RWPE1 (cell line): ENCODE measurements at regions not wholly inside any gene's neighbourhood (a gene's known extent, or its start where the extent isn't known, plus 50 kb on each side); places are given as distances from the start of the nearest gene placed in this dataset.

Experiments used
- CTCF ChIA-PET: fragments of 350-600 bp; sonication (Branson Sonifier 250); formaldehyde crosslinking; extraction: SDS; loops from one replicate; lab custom pipeline; 2021; lab: Yijun Ruan, JAX
- POLR2A ChIA-PET: fragments of 400-600 bp; formaldehyde crosslinking; extraction: SDS; loops from one replicate; lab custom pipeline; 2020; ENCODE audit warnings: antibody characterized with exemption; ENCODE audit not compliant: low non-redundant PET; lab: Yijun Ruan, JAX
- DNase-seq: peaks from one replicate; pipeline ENCODE4 v3.0.0; 2012; ENCODE audit warnings: low spot score
- H3K27ac ChIP-seq: fragments of 450-650 bp; 2 replicates; pipeline ENCODE4 v1.5.1; 2017
- CTCF ChIP-seq: fragments of 450-650 bp; conservative IDR thresholded peaks from 2 replicates; pipeline ENCODE4 v1.5.1; 2017; ENCODE audit warnings: low read depth, mild to moderate bottlenecking

DNA sequence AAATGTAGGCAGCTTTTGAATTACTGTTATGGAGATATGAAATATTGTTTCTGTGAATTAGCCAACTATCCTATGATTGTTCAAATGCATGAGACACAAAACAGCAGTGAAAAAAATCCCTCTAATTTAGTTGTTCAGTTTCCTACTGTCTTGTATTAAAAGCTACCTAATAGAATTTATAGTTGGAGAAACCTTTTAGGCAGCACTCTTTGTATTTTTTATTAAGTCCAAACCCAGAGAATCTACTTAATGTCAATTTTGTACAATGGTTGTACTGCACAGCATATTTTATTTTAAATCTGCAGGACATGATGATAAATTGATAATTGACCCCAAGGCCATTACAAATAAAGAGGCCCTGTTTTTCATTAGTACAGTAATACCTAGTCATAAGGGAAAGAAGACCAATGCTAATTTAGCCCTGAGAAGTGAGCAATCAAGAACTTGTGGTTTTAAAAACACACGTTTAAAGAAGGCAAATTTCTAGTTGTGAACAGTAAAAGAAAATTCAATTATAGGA, 607.5 kb downstream of the ISL1 start:
- POLR2A ChIA-PET: no interaction called here
- no peak for DNase-seq
- CTCF ChIA-PET: interaction anchor here (0.6 kb wide), 1 partner anchor 9 kb away, joined by 3 read pairs; no protein-coding TSS in a partner anchor
- no peak overlapping the region for H3K27ac ChIP-seq
- TF ChIP-seq CTCF: no peak

- ChIA-PET POLR2A (no interaction called here), CTCF (no interaction called here)
- no peak for TF ChIP-seq CTCF
- H3K27ac ChIP-seq: no peak overlapping the region
- DNase-seq: no peak
Measured at GRCh38 chr5:51991940-51992339, 608.7 kb downstream of the ISL1 start.

- H3K27ac ChIP-seq: no peak overlapping the region
- DNase-seq: no peak
- CTCF ChIA-PET: interaction anchor here (1.1 kb wide), 1 partner anchor 35 kb away, joined by 5 read pairs; no protein-coding TSS in a partner anchor
- POLR2A ChIA-PET: no interaction called here
- TF ChIP-seq CTCF: no peak
Measured at GRCh38 chr5:51995773-51996306, 612.6 kb downstream of the ISL1 start.

DNA sequence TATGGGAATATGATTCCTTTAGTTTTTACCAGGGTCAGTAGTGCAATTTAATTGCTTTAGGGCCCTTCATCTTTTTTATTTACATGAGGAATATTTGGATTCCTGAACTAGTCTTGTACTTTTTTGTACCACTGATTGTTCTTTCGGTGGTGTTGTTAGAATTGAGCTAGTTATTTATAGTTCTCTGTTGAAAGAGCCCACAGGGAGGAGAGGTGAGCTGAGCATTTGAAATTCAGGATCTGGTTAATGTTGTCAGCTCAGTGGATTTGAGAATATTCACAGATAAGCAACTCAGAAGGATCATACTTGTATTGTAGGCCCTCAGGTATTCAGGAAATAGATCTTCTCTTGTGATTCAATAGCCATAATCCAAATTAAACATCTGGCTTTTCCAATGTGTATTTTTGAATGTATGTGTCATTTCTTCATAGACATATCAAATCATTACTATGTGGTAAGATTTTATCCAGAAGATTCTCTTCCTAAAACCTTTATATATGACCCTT, 613.2 kb downstream of the ISL1 start:
- POLR2A ChIA-PET: no interaction called here
- H3K27ac ChIP-seq: no peak overlapping the region
- CTCF ChIA-PET: interaction anchor here (1.1 kb wide), 1 partner anchor 35 kb away, joined by 5 read pairs; no protein-coding TSS in a partner anchor
- TF ChIP-seq CTCF: no peak
- DNase-seq: no peak

DNA sequence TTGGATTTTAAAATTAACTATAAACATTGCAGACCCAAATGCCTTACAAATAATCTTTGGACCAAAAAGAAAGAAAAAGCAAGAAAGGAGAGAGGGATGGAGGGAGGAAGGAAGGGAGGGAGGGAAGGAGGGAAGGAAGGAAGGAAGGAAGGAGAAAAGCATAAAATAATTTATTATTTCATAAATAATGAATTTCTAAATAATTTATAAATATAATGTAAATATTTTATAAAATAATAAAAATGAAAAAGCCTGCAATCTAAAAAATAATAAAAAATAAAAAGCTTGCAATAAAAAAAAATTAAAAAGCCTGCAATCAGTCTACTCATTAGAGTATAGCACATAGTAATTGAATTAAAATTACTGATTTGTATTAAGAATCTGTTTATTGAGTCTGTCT, 614.3 kb downstream of the ISL1 start:
- H3K27ac ChIP-seq: no peak overlapping the region
- POLR2A ChIA-PET: no interaction called here
- TF ChIP-seq CTCF: no peak
- no peak for DNase-seq
- CTCF ChIA-PET: interaction anchor here (0.6 kb wide), 1 partner anchor 152 kb away, joined by 3 read pairs; no protein-coding TSS in a partner anchor

DNA sequence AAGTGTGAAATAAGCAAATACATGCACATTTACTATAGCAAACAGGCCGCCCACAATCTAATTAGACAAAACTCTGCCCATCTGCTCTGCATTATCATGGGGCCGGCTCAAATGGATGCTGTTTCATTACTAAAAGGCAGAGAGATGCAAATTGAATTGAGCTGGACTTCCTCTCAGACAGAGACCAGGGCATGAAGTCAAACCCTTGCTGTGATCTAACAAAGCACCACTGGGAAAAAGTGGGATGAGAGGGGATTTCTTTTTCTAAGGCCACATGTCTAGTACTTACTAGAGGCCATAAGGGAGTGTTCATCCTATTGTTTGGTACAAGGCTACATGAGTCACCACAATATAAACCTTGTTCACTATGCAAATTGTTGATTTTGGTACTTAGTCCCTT, 614.7 kb downstream of the ISL1 start:
- ChIA-PET POLR2A (no interaction called here), CTCF (no interaction called here)
- H3K27ac ChIP-seq: no peak overlapping the region
- no peak for TF ChIP-seq CTCF
- no peak for DNase-seq
